Endothelial cell of umbilical vein (primary cell): ENCODE measurements at regions not wholly inside any gene's neighbourhood (a gene's known extent, or its start where the extent isn't known, plus 50 kb on each side); places are given as distances from the start of the nearest gene placed in this dataset.

Experiments used
- BruUV-seq: library from RNA; stranded (reverse); fragments of 400-500 nt; replicated peaks from 2 replicates; lab custom pipeline; 2021; lab: Mats Ljungman, UMichigan
- CTCF ChIA-PET: fragments of 300-600, 350-600 bp; sonication (Branson Sonifier 250); formaldehyde crosslinking; loops from one replicate; lab custom pipeline; 2021; ENCODE audit warnings: antibody characterized with exemption, inconsistent platforms; lab: Charles Lee
- POLR2A ChIA-PET: fragments of 300-600, 350-600 bp; sonication (Branson Sonifier 250); formaldehyde crosslinking; loops from one replicate; lab custom pipeline; 2021; ENCODE audit warnings: antibody characterized with exemption, inconsistent platforms; lab: Charles Lee
- DNase-seq: peaks from one replicate; pipeline ENCODE4 v3.0.0-alpha.2; 2011; ENCODE audit warnings: low read depth, low spot score
- FAIRE-seq: peaks from 2 replicates; lab custom pipeline; 2011; peaks lifted over from hg19 to GRCh38; lab: Jason Lieb, UNC
- H2AFZ ChIP-seq: 2 replicates; pipeline ENCODE4 v1.6.0; 2012; ENCODE audit warnings: low read depth, low read length, control low read depth, inconsistent platforms
- H3K27ac ChIP-seq: 2 replicates; pipeline ENCODE4 v1.5.1; 2011; ENCODE audit warnings: low read depth, mild to moderate bottlenecking, control low read depth, low read length, moderate library complexity; ENCODE audit not compliant: insufficient read depth
- H3K27me3 ChIP-seq, 2 experiments: 2 replicates each; pipeline versions ENCODE4 v1.6.0 to v1.6.1; 2011; ENCODE audit warnings: low read length in 2 of 2, mixed read lengths in 1 of 2; ENCODE audit not compliant: control insufficient read depth in 2 of 2, insufficient read depth in 2 of 2
- H3K36me3 ChIP-seq, 2 experiments: 2 replicates in 1 of 2; 3 replicates in 1 of 2; pipeline ENCODE4 v1.5.1; 2011; ENCODE audit warnings: low read length in 2 of 2, mild to moderate bottlenecking in 1 of 2, moderate library complexity in 1 of 2; ENCODE audit not compliant: control insufficient read depth in 2 of 2, insufficient read depth in 2 of 2; ENCODE audit errors: extremely low read depth in 1 of 2
- H3K4me1 ChIP-seq: 3 replicates; pipeline ENCODE4 v1.5.1; 2011; ENCODE audit warnings: mild to moderate bottlenecking, low read length; ENCODE audit not compliant: control insufficient read depth, insufficient read depth; ENCODE audit errors: extremely low read depth
- H3K4me2 ChIP-seq: 2 replicates; pipeline ENCODE4 v1.6.1; 2011; ENCODE audit warnings: low read length, control low read depth, mixed read lengths; ENCODE audit not compliant: insufficient read depth
- H3K4me3 ChIP-seq, 3 experiments: fragments of 200-600 bp in 1 of 3; sonication (generic), shearing (Covaris generic) in 1 of 3; replicated peaks in 1 of 3; 2 replicates each; pipeline ENCODE4 v1.5.1; 2011 to 2016; ENCODE audit warnings: control low read depth in 3 of 3, low read length in 3 of 3, mild to moderate bottlenecking in 2 of 3, inconsistent platforms in 1 of 3, low read depth in 1 of 3, moderate library complexity in 1 of 3; ENCODE audit not compliant: insufficient read depth in 1 of 3
- H3K79me2 ChIP-seq: 2 replicates; pipeline ENCODE4 v1.6.0; 2012; ENCODE audit warnings: low read length, inconsistent platforms; ENCODE audit not compliant: control insufficient read depth, insufficient read depth
- H3K9ac ChIP-seq: replicated peaks from 2 replicates; pipeline ENCODE3; 2011; ENCODE audit warnings: low read length, control low read depth; ENCODE audit not compliant: insufficient read depth; ENCODE audit errors: extremely low read depth
- H3K9me1 ChIP-seq: replicated peaks from 3 replicates; pipeline ENCODE4 v1.6.0; 2011; ENCODE audit warnings: mild to moderate bottlenecking, low read length; ENCODE audit not compliant: control insufficient read depth, insufficient read depth; ENCODE audit errors: extremely low read depth
- H3K9me3 ChIP-seq: replicated peaks from 2 replicates; pipeline ENCODE4 v1.5.1; 2012; ENCODE audit warnings: low read length, inconsistent platforms; ENCODE audit not compliant: control insufficient read depth, insufficient read depth
- H4K20me1 ChIP-seq: replicated peaks from 2 replicates; pipeline ENCODE3; 2011; ENCODE audit warnings: mild to moderate bottlenecking, low read length; ENCODE audit not compliant: control insufficient read depth, insufficient read depth; ENCODE audit errors: extremely low read depth
- CTCF ChIP-seq, 2 donors: IDR thresholded peaks; 1 replicate in 1 of 2; 2 replicates in 1 of 2; pipeline ENCODE4 v1.5.1; 2011; ENCODE audit warnings: low read length in 2 of 2, mild to moderate bottlenecking in 2 of 2, moderate library complexity in 2 of 2, control low read depth in 1 of 2, inconsistent platforms in 1 of 2, low read depth in 1 of 2; ENCODE audit not compliant: insufficient read depth in 1 of 2; ENCODE audit errors: extremely low read depth in 1 of 2
- EZH2 ChIP-seq: IDR thresholded peaks from 2 replicates; pipeline ENCODE4 v1.6.1; 2012; ENCODE audit warnings: borderline replicate concordance, low read depth, mild to moderate bottlenecking, moderate library complexity, low read length, inconsistent platforms; ENCODE audit not compliant: severe bottlenecking
- FOS ChIP-seq: IDR thresholded peaks from 2 replicates; pipeline ENCODE4 v1.6.1; 2011; ENCODE audit warnings: mild to moderate bottlenecking, low read length, moderate library complexity, borderline replicate concordance; ENCODE audit not compliant: insufficient read depth
- GATA2 ChIP-seq: IDR thresholded peaks from 2 replicates; pipeline ENCODE4 v1.7.0; 2011; ENCODE audit warnings: low read depth, mild to moderate bottlenecking, moderate library complexity, mixed read lengths, low read length; ENCODE audit not compliant: insufficient read length, insufficient read depth
- JUN ChIP-seq: IDR thresholded peaks from 2 replicates; pipeline ENCODE4 v1.6.1; 2011; ENCODE audit warnings: borderline replicate concordance, low read depth; ENCODE audit not compliant: insufficient read length, insufficient read depth
- MAX ChIP-seq: IDR thresholded peaks from 2 replicates; pipeline ENCODE4 v1.6.1; 2011; ENCODE audit not compliant: insufficient read depth, insufficient read length
- MYC ChIP-seq: IDR thresholded peaks from one replicate; pipeline ENCODE4 v1.6.1; 2011; ENCODE audit warnings: mild to moderate bottlenecking, low read depth, low read length
- POLR2A ChIP-seq: IDR thresholded peaks from 2 replicates; pipeline ENCODE4 v1.6.1; 2012; ENCODE audit warnings: low read depth, mild to moderate bottlenecking, control low read depth, low read length
- POLR2AphosphoS5 ChIP-seq: IDR thresholded peaks from 2 replicates; pipeline ENCODE4 v1.6.1; 2012; ENCODE audit warnings: low read depth, mild to moderate bottlenecking, control low read depth, low read length, moderate library complexity; ENCODE audit not compliant: insufficient read depth
- dilution Hi-C: fragments of 300-500 bp; cut with MboI; formaldehyde crosslinking; loops from one replicate; pipeline ENCODE4 v1.15.0; 2019; ENCODE audit warnings: low sequenced_read_pairs; ENCODE audit not compliant: extremely low pct_ligation_motif_present
- intact Hi-C: fragments of 100-400 bp; cut with micrococcal nuclease; formaldehyde crosslinking; loops from one replicate; pipeline ENCODE4 v1.10.0; 2022

DNA sequence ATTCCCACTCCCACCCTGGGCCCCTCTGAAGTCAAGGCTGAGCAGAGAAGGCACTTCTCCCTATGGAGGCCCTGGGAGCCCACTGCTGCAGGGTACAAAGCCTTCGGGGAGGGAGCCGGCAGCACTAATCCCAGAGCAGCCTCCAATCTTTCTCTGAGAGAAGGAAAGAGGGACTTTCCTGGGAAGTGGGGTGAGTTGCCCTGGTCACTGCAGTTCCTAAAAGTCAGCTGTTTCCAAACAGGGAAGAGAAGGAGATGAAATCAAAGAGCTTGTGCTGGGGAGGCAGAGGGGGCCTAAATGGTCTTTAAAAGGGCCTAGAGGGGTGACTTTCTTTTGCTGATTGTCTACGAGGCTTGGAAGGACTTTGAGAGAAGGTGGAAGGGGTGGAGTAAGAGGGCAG lies 264.7 kb downstream of the TNS1 start:
- H2AFZ ChIP-seq, result no peak overlapping the region
- H3K79me2 ChIP-seq, result no peaks in the 10 kb centered on the region
- no peak for FAIRE-seq
- no peak overlapping the region for H3K4me3 ChIP-seq
- H3K36me3 ChIP-seq, result no peaks in the 10 kb centered on the region
- ChIA-PET POLR2A (no interaction called here), CTCF (no interaction called here)
- intact Hi-C loops, result no loop called here
- H3K27me3 ChIP-seq, result no peaks in the 10 kb centered on the region
- H3K4me1 ChIP-seq, result no peaks in the 10 kb centered on the region
- no peaks in the 10 kb centered on the region for H3K9me3 ChIP-seq
- H3K4me2 ChIP-seq, result no peak overlapping the region
- DNase-seq, result no peak
- no peaks in the 10 kb centered on the region for H3K9me1 ChIP-seq
- dilution Hi-C loops, result no loop called here
- H3K9ac ChIP-seq, result no peak overlapping the region
- no peaks in the 10 kb centered on the region for H4K20me1 ChIP-seq
- TF ChIP-seq MYC, result no peak
- TF ChIP-seq MAX, result no peak
- BruUV-seq, result no TSS peak
- H3K27ac ChIP-seq, result no peak overlapping the region

DNA sequence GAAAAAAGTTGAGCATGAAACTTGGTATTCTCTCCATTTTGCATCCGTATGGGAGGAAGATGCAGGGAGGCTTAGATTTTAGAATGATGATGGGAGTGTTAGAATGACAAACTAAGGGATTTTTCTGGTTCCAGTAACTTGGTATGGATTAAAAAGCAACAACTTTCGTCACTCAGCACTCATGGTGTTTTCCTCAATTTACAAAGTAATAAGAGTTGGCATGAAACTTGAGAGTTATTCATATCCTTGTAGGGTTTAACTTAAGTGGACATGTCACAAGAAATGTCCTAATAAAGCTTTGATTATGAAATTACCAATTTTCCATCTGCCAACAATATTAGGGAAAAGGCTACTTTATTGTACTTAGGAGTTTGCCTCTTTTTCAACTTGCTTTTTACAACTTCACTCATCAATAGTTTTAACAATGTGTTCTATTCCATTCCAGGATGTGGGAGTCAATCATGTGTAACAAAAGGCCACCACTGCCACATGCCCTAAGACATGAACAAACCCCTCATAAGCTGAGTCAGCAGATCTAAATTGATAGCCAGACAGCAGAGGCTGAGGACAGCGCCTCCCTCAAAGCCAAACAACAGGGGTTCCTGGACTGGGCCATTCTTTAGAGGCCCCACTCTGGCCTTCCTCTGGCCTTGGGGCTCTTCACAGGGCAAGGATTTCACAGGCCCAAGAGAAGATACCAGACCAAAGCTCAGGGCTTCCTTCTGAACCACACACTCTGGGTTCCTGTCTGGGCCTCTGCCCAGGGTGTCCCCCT lies 265.8 kb downstream of the TNS1 start:
- no peaks in the 10 kb centered on the region for H4K20me1 ChIP-seq
- H3K4me3 ChIP-seq, result no peak overlapping the region
- ChIA-PET POLR2A (no interaction called here), CTCF (interaction anchor here (1.3 kb wide), 1 partner anchor 22 kb away, joined by 4 read pairs; no protein-coding TSS in a partner anchor)
- FAIRE-seq, result no peak
- no peak overlapping the region for H3K27ac ChIP-seq
- H2AFZ ChIP-seq, result no peak overlapping the region
- no peaks in the 10 kb centered on the region for H3K4me1 ChIP-seq
- H3K9ac ChIP-seq, result no peak overlapping the region
- dilution Hi-C loops (no loop called here), intact Hi-C loops (no loop called here)
- H3K36me3 ChIP-seq, result no peaks in the 10 kb centered on the region
- no peaks in the 10 kb centered on the region for H3K79me2 ChIP-seq
- TF ChIP-seq GATA2 (no peak), MYC (no peak), POLR2AphosphoS5 (no peak), FOS (no peak), POLR2A (no peak), CTCF (IDR thresholded peaks at IDR 0.05; ENCODE audit: extremely low read depth in 1 of 2, insufficient read depth in 1 of 2, low read depth in 1 of 2, low read length in 2 of 2) (no peak), MAX (no peak), EZH2 (no peak), JUN (no peak)
- H3K4me2 ChIP-seq, result no peak overlapping the region
- no peak for DNase-seq
- no peaks in the 10 kb centered on the region for H3K9me1 ChIP-seq
- no peaks in the 10 kb centered on the region for H3K9me3 ChIP-seq
- no peaks in the 10 kb centered on the region for H3K27me3 ChIP-seq
- no TSS peak for BruUV-seq
